Bronchial epithelial cell (primary cell): ENCODE measurements at regions not wholly inside any gene's neighbourhood (a gene's known extent, or its start where the extent isn't known, plus 50 kb on each side); places are given as distances from the start of the nearest gene placed in this dataset.

Source experiments
- DNase-seq: peaks from one replicate; pipeline ENCODE4 v3.0.0-alpha.2; 2010; ENCODE audit warnings: low read depth
- FAIRE-seq: peaks from 2 replicates; lab custom pipeline; 2011; peaks lifted over from hg19 to GRCh38; lab: Jason Lieb, UNC
- H3K27me3 ChIP-seq: 2 replicates; pipeline ENCODE4 v1.5.1; 2011; ENCODE audit warnings: low read length; ENCODE audit not compliant: control insufficient read depth, insufficient read depth
- H3K36me3 ChIP-seq: 2 replicates; pipeline ENCODE4 v1.5.1; 2011; ENCODE audit warnings: low read length; ENCODE audit not compliant: control insufficient read depth, insufficient read depth
- H3K4me3 ChIP-seq: 2 replicates; pipeline ENCODE4 v1.5.1; 2011; ENCODE audit warnings: mild to moderate bottlenecking, low read depth, low read length, control low read depth
- TF ChIP-seq, protein P1 (sequence below): IDR thresholded peaks from 2 replicates; pipeline ENCODE4 v1.5.1; 2011; ENCODE audit warnings: mild to moderate bottlenecking, moderate library complexity, low read length, control low read depth, inconsistent platforms; ENCODE audit not compliant: insufficient read depth, severe bottlenecking

DNA sequence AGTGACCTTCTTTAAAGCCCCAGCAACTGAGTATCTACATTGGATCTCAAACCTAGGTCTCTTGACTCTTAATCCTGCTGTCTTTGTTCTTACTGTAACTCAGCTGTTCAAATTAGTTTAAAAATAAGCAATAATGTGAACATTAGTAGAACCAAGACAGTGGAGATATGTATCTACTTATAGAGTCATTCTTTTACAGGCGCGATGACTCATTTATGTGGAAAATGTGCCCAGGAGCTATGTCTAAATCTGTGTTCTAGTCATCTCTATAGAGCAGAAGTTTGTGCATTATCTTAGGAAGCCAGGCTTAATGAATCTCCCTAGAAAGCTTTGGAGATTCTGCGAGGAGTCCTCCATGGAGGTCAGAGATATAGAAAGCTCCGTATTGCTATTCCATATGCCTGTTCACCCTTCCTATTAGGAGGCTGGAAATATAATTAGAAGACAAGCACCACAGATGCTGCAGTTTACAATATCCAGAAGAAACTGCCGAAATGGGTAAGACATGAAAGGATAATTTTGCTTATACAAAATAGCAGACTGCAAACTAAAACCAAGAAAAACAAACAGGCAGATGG lies 211.6 kb downstream of the TRIB2 start:
- Histone ChIP-seq H3K36me3 (no peaks in the 10 kb centered on the region), H3K4me3 (no peak overlapping the region), H3K27me3 (no peaks in the 10 kb centered on the region)
- TF ChIP-seq, protein P1, sequence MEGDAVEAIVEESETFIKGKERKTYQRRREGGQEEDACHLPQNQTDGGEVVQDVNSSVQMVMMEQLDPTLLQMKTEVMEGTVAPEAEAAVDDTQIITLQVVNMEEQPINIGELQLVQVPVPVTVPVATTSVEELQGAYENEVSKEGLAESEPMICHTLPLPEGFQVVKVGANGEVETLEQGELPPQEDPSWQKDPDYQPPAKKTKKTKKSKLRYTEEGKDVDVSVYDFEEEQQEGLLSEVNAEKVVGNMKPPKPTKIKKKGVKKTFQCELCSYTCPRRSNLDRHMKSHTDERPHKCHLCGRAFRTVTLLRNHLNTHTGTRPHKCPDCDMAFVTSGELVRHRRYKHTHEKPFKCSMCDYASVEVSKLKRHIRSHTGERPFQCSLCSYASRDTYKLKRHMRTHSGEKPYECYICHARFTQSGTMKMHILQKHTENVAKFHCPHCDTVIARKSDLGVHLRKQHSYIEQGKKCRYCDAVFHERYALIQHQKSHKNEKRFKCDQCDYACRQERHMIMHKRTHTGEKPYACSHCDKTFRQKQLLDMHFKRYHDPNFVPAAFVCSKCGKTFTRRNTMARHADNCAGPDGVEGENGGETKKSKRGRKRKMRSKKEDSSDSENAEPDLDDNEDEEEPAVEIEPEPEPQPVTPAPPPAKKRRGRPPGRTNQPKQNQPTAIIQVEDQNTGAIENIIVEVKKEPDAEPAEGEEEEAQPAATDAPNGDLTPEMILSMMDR = no peak
- FAIRE-seq = no peak
- peak; percentile 77 for DNase-seq

- TF ChIP-seq, protein P1 = no peak
- H3K27me3 ChIP-seq = no peaks in the 10 kb centered on the region
- FAIRE-seq (no peak), DNase-seq (peak; percentile 55)
- H3K4me3 ChIP-seq = no peak overlapping the region
- no peaks in the 10 kb centered on the region for H3K36me3 ChIP-seq
Observed at GRCh38 chr2:12928775-12929401, 212.2 kb downstream of the TRIB2 start.

DNA sequence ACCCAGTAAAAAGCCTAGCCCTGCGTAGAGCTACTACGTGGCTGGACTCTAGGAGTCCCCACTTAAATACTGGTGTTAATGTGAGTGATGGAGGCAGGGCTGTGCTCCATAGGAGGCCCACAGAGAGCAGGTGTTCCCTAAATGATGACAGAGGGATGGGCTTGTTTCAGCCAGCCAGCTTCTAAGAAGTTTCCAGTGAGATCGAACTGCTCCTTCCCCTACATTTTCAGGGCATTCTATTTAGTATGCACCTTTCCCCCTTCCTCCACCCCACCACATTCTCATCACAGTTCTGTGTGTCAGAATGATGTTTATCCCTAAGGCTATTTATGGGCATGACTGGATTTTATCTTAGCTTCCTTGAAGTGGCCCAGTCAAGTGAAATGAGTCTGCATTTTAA lies 213.0 kb downstream of the TRIB2 start:
- no peaks in the 10 kb centered on the region for H3K27me3 ChIP-seq

GRCh38 chr2:12930391-12930790 lies 213.7 kb downstream of the TRIB2 start:
- DNase-seq (no peak), FAIRE-seq (no peak)
- TF ChIP-seq, protein P1 = no peak
- no peaks in the 10 kb centered on the region for H3K27me3 ChIP-seq
- no peak overlapping the region for H3K4me3 ChIP-seq
- no peaks in the 10 kb centered on the region for H3K36me3 ChIP-seq

More for the DNA sequence above, 213.0 kb downstream of the TRIB2 start:
- TF ChIP-seq, protein P1 = no peak
- FAIRE-seq = no peak
- DNase-seq = no peak
- Histone ChIP-seq H3K36me3 (no peaks in the 10 kb centered on the region), H3K4me3 (no peak overlapping the region)

DNA sequence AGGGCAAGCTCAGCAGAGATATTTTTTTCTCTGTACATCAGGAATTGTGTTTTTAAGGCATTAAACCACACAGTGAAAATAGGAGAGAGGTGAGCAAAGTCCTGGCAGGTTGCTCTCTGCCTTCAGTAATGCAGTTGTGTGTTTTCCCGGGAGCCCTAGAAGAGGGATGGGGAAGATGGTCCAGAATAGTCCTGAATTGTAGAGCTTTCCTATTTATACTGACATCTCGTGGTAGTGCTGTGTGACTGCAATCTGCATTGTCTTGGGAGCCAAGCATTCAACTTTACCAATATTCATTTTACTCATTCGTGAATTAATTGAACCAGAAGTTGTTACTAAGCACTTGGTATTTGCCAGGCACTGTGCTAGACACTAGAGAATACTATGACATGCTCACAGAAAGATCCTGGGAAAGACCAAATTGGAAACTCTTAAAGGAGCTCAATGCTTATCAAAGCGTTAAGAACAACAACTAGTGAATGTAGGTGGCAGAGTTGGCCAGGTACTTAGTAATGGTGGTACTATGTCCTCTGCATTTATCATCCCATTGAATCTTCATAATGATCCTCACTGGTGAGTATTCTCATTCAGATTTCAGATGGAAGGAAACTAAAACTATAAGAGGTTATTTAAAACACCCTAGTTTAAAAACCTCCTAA lies 214.6 kb downstream of the TRIB2 start:
- Histone ChIP-seq H3K27me3 (no peaks in the 10 kb centered on the region), H3K4me3 (no peak overlapping the region), H3K36me3 (no peaks in the 10 kb centered on the region)
- TF ChIP-seq, protein P1 = peak; percentile 80
- FAIRE-seq = peak; percentile 72
- DNase-seq = peak; percentile 49
